HG03103 (cell line): ENCODE measurements at regions not wholly inside any gene's neighbourhood (a gene's known extent, or its start where the extent isn't known, plus 50 kb on each side); places are given as distances from the start of the nearest gene placed in this dataset.

Source experiments
- ATAC-seq: cut with Tn5 transposase; IDR thresholded peaks from one replicate; pipeline ENCODE4 v1.9.1; 2021; ENCODE audit warnings: low read depth; ENCODE audit not compliant: unreplicated experiment

DNA sequence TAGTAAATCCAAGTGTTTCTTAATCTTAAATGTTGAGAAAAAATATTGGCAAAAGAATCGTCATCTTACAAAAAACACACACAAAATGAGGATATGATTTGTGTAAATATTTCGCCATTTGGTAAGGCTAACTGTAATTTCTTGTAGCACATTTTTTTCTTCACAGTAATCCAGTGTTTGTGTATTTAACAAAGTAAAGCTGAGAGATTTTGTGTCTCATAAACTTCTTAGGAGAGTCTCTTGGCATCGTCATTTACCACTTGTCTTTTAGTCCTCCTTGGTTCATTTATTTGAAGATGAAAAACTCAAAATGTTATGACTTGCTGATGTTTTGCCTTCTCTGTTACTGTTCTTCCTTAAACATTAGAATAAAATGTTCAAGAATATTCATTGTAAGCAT, 326.7 kb upstream of the PITX2 start:
- no peak for ATAC-seq

DNA sequence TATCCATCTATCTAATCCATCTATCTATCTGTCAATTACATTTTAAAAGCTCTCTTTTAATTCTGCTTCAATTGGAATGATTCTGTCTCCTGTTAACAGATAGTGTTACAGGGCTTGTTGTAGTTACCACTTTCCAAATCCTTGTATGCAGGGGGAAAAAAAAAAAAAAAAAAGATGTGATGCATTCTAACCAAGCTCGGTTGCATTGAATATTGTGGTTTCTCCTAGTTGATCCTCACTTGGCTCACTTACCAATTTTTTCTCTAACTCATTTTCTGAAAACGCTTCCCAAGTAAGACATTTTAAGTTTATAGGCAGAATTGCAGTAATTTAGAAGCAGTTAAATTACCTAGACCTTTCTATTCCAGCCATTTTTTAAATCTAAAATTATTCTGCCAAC, 327.9 kb upstream of the PITX2 start:
- no peak for ATAC-seq

DNA sequence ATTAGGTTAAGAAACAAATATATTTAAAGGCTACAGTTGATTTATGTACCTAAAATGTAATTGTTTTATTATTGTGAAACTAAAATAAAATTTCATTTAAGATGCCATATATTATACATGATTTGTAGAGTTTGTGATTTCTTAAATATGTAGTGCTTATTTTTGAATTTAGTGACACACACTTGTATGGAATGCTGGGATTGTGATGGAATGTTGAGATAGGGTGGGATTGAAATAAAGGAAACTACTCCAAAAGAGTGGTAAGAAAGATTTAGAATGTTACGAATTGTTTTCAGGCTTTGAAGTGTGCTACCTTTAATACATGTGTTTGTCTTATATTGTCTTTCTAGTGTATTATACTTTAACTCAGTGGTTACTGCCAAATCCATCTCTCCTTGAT, 330.3 kb upstream of the PITX2 start:
- ATAC-seq: no peak

DNA sequence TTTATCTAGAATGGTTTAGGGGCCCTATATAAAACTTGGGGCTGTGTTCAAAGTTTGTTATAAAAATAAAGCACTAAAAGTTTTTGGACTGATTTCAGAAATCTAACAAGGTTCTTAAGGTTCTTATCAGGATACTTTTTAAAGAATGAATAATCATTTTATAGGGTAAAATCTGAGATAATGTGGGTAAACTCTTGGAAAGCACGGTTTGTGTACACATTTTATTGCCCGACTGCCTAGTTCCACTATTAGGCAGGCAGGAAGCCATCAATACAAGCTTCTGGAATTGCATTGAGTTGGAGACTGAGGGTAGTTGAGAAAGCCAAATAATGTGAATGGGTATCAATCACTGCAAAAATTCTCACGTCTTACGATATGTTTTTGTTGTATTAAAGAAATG, 331.0 kb upstream of the PITX2 start:
- no peak for ATAC-seq

DNA sequence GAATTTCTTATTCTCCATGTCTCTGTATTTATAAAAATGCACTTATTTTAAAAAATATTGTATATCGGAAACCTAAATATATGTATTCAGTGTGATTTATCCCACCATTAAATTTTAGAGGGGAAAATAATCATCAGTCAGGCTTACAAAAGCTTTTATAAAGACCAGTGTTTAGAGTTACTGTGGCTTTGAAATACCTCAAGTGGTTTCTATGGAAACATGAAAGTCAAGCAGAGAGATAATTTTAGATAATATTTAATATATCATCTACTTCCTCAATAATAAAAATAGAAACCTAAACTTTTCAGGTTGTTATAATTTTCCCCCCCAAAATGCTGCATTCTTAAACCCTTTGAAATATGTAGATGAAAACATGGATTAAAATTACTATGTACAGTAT, 332.9 kb upstream of the PITX2 start:
- no peak for ATAC-seq

DNA sequence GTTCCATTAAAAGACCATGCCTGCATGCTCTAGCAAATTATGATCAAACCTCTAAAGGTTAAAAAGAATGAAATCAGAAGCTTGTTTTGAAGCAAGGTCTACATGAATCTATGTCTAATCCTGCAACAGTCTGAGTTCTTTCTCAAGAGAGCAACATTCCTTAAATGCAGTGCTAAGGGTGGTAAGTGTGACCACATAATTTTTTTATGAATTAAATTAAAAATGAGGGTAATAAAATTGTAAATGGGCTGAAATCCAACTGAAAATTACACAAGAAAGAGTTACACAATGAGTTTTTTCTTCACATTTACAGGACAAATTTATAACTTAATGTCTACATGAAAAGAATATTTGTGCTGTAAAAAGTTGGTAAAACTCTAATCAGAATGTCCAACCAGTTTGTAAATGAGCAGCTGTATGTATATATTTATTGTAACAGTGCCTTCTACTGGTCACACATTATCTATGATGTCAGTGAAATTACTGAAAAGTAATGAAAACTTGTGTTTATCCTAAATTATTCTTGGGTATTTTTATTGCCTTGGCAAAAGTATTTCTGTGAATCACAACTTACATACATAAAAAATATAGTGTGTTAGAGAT, 336.3 kb upstream of the PITX2 start:
- no peak for ATAC-seq

DNA sequence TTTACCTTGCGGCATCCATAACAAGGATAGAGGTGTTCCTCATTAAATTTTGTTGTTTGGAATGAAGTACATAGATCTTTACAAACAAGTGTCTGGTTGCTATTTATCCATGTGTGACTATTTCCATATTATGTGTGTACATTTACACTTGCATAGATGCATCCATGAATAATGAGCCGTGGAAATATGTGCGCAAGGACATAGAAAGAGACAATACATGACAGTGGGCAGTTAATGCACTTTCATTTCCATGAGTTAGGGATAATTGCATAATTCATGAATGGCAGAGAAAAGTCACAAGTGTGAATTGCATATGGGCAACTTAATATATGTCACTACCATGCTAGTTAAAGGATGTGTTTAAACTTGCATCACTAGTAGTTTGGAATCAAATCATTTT, 338.2 kb upstream of the PITX2 start:
- no peak for ATAC-seq

DNA sequence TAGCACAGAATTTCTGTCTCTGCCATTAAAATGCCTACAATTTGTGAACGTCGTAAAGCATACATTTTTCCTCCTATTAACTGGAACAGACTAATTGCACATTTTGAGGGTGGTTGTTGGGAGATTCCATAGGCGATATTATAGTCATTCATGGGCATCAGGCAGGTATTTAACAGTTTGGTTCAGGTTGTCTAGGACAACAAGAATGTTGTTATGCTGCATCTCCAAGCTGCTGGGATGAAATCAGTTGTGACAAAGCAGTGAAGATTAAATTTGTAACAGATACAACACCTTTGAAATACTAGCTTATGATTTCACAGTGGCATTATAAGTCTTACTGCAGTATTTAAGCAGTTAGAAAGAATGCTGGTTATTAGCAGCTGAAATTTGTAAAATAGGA, 339.7 kb upstream of the PITX2 start:
- ATAC-seq: no peak

DNA sequence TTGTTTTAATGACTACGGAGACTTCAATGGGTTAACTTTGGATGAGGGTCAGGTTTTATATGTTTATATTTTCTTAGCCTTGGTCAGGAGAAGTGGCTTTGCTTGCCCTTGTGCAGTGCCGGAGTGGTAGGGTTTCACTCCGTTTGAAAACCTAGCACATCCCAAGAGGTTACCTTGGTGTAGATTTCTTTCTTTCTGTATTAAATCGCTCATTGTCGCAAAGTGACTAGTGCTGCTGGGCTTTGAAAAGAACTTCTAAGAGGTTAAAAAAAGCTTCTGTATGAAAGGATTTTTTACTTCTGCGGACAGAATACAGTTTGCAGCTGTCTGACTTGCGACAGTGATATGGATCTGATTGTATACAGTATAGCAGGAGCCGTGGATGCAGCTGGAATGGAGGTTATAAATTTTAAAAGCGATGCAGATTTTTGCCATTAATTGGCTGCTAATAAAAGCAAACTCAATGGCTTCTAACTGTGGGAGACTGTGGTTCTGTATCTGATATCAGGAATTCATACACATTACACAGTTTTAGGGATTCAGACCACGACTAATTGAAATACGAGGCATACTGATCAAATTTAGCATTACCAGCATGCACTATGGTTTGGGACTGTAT, 340.9 kb upstream of the PITX2 start:
- no peak for ATAC-seq

DNA sequence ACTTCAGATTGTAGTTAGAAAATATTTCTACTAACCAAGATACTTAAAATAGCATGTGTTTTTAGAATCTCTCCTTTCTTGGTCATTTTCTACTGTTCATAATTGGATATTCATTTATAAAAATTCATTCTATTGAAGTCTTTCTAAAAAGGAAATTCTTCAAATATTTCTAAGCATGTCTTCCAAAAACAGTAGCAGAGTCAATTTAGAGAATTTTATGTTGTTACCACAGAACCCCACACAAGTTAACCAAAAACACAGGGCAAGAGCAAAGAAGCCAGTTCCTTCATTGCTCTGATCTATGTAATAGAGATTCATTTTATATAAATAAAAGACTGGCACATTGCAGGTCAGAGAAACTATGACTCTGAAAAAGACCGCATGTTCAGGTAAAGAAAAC, 345.1 kb upstream of the PITX2 start:
- ATAC-seq: no peak

DNA sequence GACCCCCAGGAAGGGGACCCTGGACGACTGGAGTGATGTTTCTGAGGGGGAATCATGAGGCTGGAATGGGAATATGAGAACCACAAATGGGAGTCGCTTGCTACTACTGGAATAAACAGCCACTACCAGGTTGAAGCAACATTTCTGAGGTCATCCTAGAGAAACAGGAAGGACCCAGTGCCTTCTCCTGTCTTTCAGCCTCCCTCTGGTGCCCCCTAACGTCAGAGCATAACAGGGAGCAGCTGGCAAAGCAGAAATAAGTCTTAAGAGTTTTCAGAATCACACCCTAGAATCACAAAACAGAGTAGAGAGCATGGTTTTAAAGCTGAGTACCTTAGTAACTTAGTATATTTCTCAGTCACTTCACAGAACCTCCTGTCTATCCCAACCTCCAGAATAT, 347.8 kb upstream of the PITX2 start:
- ATAC-seq: peak; percentile 76

DNA sequence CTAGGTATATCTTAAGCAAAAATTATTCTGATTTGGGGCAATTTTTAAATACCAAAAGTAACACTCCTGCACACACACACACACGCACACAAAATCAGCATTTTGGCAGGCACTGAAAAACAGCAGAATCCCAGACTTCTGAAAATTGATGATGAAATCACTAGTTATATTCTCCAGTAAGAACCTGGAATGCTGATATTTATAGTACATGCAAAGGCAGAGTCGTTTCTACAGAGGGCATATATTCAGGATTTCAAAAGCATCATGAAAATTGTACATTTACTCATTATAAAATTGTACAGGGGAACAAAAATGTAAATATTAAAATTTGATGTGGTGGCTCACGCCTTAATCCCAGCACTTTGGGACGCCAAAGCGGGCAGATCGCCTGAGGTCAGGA, 352.5 kb upstream of the PITX2 start:
- ATAC-seq: no peak

DNA sequence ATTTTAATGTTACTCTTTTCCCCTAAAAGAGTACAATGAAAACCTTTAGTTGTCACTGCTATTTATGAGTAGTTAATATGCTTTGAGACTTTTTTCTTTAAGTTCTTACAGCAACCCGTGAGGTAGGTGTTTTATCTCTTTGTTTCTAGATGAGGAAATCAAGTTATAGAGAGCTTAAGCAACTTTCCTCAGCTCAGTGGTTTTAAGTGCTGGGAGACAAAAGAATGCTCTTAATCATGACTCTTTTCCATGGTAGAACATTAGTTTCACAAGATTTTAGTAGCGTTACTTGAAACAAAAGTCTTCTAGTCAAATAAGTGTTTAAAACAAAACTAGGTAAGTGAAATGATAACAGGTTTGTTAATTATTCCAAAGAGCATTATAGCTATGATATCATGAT, 354.7 kb upstream of the PITX2 start:
- no peak for ATAC-seq

DNA sequence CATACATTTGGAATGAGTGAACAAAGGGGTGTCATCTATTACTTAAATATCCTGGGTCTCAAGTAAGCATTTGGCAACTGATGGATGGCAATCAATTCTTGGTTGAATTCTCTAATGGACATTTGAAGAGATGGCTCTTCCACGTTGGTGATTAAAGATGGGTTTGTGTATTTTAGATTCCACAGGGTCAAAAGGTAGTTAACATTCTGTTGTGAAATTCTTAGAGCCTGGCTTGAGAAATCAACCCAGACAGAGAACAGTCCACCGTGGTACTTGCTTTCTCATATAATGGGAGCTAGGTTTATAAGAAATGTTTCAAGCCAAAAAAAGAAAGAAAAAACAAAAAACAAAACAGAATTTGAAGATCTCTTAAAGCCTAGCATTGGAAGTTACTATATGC, 355.9 kb upstream of the PITX2 start:
- ATAC-seq: no peak

DNA sequence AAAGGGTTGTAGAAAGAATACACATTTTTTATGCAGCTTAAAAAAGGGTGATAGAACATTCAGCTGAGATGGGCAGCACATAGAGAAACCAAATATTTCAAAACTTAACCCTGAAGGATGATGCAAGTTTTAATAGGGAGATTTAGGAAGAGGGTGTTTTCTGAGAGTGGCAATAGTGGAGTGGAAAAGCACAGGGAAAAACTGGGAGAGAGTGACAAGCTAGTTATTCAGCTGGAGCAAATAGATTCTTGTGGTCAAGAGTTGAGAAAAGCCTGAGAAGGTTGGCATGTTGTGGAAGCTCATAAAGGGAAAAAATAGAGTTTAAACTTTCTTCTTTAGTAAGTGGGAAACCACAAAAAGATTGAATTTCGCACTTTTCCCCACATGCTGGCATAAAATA, 359.6 kb upstream of the PITX2 start:
- no peak for ATAC-seq

DNA sequence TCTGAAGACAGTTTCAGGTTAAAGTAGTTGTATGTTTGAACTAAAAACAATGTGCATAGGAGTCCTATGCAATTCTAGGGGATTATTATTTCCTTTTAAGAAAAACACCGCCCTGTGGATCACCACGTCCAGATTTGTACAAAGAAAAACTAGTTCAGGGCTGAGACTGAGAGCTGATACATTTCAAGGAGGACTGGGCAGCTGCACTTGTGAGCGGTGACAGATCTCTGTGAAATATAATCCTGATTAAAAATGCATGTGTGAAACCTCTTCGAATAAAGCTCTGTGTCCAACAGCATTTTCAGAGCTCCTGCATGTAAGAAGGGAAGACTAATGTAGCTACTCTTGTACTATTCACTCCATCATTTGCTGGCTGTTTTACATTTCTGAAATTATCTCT, 365.8 kb upstream of the PITX2 start:
- ATAC-seq: no peak

DNA sequence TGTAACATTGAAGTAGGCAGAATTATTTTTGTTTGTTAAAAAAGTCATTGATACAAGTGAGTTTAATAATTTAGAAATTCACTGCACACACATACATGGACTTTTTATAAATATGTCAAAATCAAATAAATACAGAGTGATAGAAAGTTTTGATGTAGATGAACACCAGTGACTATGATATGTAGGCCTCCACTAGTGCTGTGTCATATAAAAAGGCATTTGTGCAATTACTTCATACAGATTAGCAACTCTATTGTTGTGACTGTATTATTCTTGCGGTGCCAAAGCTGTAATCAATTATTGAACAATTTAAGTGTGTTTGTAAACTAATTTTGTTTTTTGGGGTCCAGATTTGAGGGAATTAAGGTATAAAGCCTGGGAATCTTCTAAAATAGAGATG, 366.2 kb upstream of the PITX2 start:
- ATAC-seq: no peak

DNA sequence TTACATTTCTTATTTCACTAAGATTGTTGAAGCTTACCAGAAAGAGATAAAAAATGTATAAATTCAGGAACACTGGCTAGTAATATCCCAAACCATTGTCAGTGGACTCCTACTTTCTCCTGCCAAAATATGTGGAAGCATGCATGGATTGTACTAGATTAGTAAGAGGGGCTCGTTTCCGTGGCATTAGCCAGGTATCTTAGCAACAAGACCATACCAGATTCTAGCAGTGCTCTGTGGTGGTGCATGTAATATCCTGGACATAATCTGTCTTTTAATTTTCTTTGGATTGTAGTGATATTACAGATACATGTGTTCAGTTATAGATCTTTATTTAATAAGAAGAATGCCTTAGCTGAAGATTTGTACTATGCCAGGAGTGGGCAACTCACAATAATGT, 371.9 kb upstream of the PITX2 start:
- ATAC-seq: no peak

DNA sequence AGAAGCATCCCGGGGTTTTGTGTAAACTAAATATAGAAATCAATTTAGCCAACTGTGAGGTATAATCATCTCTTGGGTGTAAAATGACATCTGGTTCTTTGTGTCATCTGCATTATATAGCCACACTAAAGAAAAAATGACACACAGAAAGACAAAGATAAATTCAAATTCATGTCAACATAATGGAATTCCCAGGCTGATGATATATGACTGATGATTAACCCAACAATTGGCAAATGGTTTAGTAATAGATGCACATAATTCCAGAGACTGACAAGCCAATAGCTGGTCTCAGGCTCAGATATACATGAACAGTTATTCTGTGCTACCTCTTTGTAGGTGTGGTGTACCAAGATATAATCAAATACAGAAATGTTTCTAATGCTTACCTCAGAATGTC, 375.4 kb upstream of the PITX2 start:
- no peak for ATAC-seq

DNA sequence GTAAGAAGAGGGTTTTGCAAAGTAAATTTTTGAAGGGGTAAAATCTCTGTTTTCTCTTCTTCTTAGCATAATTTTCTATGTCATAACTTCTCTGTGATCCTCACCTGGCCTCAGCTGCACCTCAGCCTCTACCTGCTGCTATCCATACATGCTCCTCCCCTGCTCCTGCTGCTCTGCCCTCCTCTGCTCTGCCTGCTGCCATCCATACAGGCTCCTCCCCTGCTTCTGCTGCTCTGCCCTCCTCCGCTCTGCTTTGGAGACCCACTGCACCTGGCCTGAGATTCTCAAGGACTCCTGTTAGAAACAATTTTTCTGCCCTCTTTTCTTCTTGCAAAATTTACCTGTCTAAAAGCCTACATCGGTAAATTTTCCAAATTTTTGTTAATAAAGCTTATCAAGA, 388.6 kb upstream of the PITX2 start:
- no peak for ATAC-seq

DNA sequence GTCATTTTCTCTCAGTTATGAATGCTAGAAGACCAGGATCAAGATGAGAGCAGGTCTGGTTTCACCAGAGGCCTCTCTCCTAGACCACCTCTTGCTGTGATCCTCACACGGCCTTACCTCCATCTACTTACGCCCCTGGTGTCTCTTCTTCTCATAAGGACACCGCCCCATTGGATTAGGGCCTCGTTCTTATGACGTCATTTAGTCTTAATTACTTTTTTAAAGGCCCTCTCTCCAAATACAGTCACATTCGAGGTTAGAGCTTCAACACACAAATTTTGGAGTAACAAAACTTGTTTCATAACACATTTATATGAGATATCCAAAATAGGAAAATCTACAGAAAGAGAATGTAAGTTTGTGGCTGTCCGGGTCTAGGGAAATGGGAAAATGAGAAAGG, 391.0 kb upstream of the PITX2 start:
- no peak for ATAC-seq

DNA sequence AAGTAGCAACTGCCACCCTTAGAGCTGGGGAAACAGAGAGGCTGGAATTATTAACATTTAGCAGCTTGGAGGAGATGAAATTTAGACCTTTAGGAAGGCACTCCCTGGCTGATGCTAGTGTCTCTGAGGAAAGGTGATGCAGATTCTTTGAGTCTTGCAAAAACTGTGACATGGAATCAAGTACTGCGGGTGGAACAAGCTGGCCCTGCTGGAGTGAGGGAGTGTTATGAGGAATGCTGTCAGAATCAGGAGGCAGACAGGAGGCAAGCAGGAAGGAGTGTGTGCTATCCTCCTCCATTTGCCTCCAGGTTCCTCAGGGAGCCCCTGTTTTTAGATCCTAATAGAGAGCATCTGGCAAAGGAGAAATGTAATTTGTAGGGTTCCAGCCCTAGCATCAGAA, 391.7 kb upstream of the PITX2 start:
- ATAC-seq: no peak

DNA sequence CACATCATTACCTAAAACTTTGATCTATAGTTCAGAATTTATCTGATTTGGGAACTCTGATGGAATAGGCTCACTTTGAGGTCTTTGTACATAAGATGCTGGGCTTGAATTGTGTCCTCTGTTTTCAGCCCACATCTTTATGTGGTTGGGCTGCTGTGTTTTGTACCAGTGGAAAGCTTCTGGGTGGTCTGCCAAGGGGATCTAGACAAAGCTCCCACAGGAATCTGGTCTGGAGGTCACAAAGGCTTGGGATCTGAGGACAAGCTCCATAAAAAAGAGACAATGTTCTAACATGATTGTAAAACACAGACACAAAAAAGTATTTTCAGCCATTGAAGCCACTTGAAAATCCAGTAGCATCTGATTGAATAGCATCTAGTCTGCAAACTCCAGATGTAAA, 393.5 kb upstream of the PITX2 start:
- ATAC-seq: no peak
